T-helper 1 cell treated with Interleukin-12 subunit alpha and Interleukin-12 subunit beta and Interleukin-4 antibody, amounts not matched to agents 30 ng/mL and 1 ng/mL, for 36 hours (primary cell): ENCODE measurements at regions not wholly inside any gene's neighbourhood (a gene's known extent, or its start where the extent isn't known, plus 50 kb on each side); places are given as distances from the start of the nearest gene placed in this dataset.

ENCODE experiments used
- intact Hi-C: fragments of 100-400 bp; cut with micrococcal nuclease; formaldehyde crosslinking; loops from one replicate; pipeline ENCODE4 v1.15.1; 2024

DNA sequence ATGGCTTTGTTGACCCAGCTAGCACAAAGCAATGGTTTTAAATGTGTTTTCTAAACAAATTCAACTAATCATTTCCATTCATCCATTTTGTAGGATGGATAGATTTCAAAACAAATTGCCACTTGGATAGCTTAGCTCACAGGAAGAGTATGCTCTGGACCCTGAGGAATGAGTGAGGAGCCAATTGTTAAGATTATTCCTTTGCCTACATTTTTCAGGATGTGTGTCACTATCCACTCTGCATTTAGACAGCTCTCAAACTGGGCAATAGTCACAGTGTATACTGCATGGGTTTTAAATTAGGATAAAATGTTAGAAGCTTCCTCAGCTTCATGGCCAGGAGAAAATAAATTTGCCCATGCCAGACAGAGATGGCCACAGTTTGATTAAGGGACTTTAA, 605.6 kb upstream of the TEX47 start:
- intact Hi-C loops, result no loop called here

DNA sequence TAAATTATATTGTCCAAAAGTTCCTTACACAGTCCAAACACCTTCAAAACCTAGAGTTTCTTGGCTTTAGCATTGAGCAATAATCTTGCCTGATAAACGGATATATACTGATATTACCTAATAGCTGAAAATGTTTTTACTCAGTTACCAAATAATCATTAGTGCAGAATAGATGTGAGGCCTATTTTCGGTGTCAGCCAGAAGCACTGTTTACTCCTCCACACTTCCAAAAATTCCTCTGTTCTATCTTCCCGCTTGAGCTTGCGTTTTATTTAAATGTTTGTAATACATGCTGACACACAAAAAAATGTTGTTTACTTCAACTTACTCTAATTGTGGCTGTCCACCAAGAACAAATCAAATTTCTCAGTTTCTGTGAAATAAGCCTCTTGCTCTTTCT, 606.2 kb upstream of the TEX47 start:
- intact Hi-C loops, result no loop called here

DNA sequence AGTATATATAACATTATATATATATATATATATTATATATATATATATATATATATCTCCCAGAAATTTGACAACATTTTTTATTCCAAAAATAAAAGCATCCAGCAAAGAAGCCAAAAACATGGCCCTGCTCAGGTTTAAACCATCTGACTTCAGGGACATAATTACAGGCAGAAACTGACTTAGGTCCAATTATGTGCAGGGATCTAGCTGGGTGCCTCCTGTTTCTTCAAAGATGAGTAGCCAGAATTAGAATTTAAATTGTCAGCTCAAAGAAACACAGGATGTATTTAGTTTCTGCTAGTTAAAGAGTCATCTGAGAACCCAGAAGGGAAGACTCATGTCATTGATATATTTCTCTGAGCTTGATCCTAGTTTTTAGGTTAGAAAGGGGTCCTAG, 656.4 kb upstream of the TEX47 start:
- intact Hi-C loops, result no loop called here

DNA sequence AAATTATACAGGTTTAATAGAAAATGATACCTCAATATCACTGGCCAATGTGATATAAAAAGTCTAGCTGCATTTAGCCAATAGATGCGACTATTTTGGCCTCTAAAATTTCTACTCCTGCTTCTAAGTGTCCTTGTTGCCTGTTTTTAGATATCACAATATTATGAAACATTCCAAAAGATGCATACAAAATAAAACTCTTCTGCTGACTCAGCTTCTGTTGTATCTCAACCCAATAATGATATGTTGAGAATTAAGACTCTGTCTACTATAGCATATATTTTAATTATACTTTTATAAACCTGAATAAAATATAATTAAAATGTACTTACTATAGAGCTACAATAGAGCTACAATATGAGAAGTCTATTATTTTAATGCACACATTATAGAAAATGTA, 661.0 kb upstream of the TEX47 start:
- intact Hi-C loops, result no loop called here

DNA sequence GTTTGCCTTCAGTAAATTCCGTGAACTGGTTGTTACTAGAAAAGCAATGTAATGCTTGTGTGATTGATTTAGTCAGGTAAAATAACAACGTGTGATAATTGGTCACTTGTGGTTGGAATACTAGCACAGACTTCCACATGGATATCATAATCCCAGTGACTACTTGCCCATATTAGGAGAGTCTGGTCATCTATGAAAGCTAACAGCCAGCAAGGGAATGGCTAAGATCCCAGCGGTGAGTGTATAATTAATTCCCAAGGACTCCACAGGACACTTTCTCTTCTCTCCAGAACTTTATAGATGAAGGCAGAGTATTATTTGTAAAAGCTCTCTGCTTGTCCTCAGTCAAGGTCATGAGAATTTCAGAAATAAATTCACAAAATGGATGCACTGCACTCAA, 662.6 kb upstream of the TEX47 start:
- intact Hi-C loops, result no loop called here

DNA sequence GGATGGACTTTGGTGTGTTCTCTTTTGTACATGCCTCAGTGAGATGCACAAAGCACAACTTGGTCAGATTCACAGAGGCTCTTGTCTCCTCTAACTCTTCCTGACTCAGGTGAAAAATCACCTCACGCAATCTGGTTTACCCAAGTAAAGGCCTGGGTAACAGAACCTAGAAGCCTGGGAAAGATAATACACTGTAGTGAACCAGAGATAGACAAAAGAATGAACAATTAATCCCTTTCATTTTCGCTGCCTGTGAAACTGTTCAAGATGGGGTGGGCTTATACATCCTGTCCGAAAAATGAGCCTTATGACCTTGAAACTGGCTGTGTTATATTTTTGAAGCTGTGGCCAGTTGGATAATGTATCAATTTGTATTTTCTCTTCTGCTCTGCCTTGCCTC, 678.9 kb upstream of the TEX47 start:
- intact Hi-C loops, result no loop called here

DNA sequence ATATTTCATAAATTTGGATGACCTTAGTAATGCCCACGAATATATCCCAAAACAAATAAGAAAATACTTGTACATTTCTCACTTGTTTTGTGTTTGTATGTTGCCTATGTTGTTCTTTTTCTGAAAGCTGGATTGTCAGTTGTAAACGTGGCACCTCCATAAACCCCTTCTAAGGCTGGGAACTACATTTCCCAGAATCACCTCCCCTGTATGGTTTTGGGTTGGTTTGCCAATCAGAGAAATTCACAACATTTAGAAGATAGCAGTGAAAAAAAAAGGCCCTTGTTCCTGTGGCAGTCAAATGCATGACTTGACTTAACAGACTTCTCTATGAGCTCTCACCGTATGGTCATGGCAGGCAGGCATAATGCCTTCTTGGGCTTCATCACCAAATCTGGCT, 676.3 kb upstream of the STEAP1 start:
- intact Hi-C loops, result no loop called here

DNA sequence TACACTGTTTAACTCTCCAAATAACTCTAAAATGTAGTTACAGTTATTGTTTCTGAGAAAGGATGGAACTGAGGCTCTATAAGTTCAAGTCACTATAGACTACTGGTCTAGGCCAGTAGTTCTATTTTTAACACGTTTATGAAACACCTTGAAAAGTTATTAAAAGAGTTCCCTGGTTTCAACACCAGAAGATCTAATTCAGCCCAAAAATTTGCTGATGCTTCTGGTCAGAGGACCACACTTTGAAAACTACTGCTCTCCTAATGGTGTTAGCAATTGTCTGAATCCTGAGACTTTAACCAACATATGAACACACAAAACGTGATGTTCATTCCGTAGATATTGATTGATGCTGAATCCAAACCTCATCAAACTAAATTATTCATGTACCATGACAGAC, 658.6 kb upstream of the STEAP1 start:
- intact Hi-C loops, result no loop called here

DNA sequence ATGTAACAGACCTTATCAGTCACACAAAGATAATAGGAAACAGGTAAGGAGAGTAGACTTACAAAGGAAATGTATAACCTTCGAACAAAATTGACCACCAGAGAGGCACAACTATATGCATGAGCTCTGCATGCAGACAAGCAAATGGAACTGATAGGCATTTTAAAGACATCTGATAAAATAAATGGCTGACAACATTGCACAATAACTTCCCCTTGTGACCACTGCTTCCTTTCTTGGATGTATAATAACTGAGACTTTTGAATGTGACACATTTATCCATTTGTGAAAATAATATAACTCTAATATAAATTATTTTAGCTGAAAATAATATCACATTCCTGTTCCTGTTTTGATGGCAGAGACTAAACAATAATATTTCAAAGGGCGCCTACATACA, 654.2 kb upstream of the STEAP1 start:
- intact Hi-C loops, result no loop called here

GRCh38 chr7:89503281-89503680, 651.0 kb upstream of the STEAP1 start:
- intact Hi-C loops, result no loop called here

DNA sequence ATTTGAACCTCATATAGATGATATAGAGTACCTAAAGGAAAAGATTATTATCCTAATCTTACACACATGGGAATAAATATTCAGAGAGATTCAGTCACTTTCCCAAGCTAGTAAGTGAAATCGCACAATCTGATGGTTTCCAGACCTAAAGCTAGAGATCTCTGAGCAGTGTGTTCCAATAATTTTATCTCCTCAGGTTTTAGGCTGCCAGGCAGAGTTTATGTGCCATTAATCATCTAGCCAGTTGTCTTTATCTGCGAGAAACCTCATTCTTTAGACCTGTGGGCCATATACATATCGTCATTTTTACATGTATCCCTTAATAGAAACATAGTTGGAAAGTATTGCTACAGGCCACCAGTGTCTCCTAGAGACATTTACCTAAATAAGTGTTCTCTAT, 647.2 kb upstream of the STEAP1 start:
- intact Hi-C loops, result no loop called here

DNA sequence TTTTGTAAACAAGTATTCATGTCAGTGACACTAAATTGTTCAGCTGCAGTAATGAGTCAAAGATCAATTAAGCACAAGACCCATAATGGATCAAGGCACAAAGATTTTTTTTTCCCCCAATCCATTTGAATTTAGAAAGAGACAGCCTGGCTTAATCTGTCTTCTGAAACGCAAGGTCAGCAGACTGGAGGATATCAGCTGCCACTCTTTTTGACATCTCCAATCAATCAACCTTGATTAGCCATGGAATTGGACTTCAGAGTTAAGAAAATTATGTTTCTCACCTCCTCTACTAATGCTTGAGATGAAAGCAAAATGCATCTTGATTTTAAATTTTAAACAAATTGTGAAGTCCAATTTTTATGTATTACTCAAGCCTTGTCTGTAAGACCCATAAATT, 642.4 kb upstream of the STEAP1 start:
- intact Hi-C loops, result no loop called here

DNA sequence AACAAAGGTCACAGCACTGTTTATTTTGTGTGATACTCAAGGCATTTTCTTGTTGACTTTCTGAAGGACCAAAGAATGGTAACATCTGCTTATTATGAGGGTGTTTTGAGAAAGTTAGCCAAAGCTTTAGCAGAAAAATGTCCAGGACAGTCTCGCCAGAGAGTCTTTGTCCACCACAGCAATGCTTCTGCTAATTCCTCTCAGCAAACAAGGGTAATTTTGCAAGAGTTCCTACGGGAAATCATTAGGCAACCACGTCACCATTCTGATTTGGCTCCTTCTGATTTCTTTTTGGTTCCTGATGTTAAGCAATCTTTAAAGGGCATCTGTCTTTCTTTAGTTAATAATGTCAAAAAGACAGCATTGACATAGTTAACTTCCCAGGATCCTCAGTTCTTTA, 639.3 kb upstream of the STEAP1 start:
- intact Hi-C loops, result no loop called here

GRCh38 chr7:89517815-89518214, 636.5 kb upstream of the STEAP1 start:
- intact Hi-C loops, result no loop called here

GRCh38 chr7:89549768-89550167, 604.5 kb upstream of the STEAP1 start:
- intact Hi-C loops, result no loop called here

DNA sequence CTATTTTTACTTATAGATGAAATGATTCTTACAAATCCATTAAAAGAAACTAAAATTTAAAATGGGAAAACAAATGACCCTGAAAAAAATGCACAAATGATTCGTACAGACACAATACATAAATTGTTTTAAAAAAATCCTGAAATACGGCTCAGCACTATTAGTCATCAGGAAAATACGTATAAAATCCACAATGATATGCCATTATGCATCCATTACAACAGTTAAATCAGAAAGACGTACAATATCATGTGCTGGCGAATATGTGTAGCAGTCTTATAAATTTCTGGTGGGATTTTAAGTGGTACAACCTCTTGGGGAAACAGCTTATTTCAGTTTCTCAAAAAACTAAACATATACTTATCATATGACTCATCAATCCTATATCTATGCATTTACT, 600.1 kb upstream of the STEAP1 start:
- intact Hi-C loops, result no loop called here

DNA sequence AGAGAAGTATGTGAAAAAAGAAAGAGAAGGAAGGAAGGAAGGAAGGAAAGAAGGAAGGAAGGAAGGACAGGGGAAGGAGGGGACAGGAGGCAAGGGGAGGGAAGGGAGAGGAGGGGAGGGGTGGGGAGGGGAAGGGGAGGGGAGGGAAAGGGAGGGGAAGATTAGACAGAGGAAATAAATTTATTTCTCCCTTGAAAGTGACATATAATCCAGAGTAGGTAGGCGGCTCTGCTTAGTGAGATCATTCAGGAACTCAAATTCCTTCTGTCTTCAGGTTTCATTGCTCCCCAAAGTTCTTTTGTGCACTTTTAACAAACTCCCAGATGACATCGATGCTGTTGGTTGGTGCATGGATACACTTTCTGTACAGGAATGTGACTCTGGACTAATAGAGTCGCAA, 594.7 kb upstream of the STEAP1 start:
- intact Hi-C loops, result no loop called here

DNA sequence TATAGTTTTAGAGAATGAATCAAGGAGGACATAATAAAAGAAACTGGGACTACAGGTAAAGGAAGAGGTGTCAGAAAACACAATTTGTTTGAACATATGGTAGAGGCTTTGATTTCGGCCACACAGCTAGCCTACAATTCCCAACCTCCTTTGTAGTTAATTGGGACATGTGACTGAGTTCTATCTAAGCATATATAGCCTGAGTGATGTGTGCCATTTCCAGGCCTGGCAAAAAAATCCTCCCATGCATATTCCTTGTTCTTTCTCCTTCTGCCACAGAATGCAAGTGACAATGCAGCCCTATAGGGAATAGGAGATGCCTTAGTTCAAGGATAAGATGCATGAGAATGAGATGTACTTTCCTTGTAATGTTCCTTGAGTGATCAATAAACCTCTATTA, 590.7 kb upstream of the STEAP1 start:
- intact Hi-C loops, result no loop called here

DNA sequence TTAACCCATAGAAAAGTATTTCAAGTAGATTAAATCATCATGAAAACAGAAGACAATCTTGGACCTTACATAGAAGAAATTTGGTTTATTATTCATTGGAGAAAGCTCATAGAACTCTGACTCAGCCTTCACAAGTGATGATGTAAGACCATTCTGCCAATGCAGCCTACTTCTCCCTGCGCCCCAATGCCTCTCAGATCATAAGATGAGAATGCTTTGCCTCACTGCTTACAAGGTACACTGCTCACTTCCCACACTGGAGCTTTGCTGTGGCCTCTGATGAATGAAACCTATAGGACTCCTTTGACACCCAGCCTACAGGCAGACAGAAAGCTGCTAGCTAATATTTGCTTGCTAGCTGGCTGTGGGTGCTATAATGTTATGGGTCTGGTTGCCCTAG, 569.4 kb upstream of the STEAP1 start:
- intact Hi-C loops, result no loop called here

GRCh38 chr7:89593125-89593524, 561.1 kb upstream of the STEAP1 start:
- intact Hi-C loops, result no loop called here

DNA sequence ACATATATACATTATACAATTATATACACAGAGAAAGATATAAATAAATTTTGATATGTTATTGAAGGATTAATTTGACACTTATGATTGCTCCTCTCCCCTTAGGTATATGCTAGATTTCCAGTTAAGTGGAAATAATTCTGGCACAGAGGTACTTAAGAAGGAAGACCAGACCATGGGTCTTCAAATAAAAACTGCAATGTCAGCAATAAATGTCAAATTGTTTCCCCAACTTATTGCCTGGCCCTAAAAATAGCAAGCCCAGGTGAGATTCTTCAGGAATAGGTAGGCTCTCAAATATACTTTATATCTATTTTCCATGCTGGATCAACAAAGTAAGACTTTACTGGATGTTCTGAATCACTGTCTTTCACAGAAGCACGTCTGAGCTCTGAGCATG, 551.3 kb upstream of the STEAP1 start:
- intact Hi-C loops, result no loop called here

- intact Hi-C loops, result loop anchor here (5.0 kb wide), 1 partner anchor 603 kb away; no protein-coding TSS in a partner anchor
Measured at GRCh38 chr7:89605362-89605761, 548.9 kb upstream of the STEAP1 start.

- intact Hi-C loops, result loop anchor here (5.0 kb wide), 1 partner anchor 604 kb away; no protein-coding TSS in a partner anchor
Measured at GRCh38 chr7:89606511-89606910, 547.8 kb upstream of the STEAP1 start.

GRCh38 chr7:89607792-89608191, 546.5 kb upstream of the STEAP1 start:
- intact Hi-C loops, result loop anchor here (5.0 kb wide), 1 partner anchor 605 kb away; no protein-coding TSS in a partner anchor
